ENCODE measurements at regions not wholly inside any gene's neighbourhood (a gene's known extent, or its start where the extent isn't known, plus 50 kb on each side); places are given as distances from the start of the nearest gene placed in this dataset.

DNA sequence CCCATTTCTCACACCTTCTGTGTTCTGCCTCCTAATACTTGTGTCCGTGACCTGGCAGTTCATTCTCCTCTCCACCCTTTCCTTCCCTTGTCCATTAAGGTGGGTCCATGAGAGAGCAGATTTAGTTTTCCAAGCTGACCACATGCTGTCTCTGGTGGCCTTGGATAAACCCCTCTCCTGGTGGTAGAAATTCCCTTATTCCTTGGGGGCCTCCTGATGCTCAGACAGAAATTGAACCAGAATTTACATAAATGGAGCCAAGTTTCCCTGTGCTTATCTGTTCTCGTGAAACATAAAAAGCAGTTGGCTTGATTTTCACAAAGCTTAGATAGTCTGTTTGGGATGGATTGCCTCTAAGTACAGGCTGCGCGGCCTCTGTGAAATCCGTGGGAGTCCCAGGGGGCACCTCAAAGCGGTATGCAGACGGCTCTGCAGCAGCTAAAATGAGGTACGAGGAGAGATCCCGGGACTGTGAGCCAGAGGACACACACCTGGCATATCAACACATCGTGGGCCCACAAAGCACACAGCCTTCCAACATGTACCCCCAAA is 101.0 kb upstream of the NMNAT3 start:
- DNase-seq (ENCODE audit: low spot score), result no peak
- no peak for TF ChIP-seq CTCF (IDR thresholded peaks at IDR 0.05; ENCODE audit: extremely low read depth, missing control alignments)

GRCh38 chr3:139774560-139775302 is 97.0 kb upstream of the NMNAT3 start:
- no peak for DNase-seq (ENCODE audit: low spot score)
- TF ChIP-seq CTCF (IDR thresholded peaks at IDR 0.05; ENCODE audit: extremely low read depth, missing control alignments), result no peak

- no peak for TF ChIP-seq CTCF (IDR thresholded peaks at IDR 0.05; ENCODE audit: extremely low read depth, missing control alignments)
- DNase-seq (ENCODE audit: low spot score), result no peak
Observed at GRCh38 chr3:139772539-139773500, 95.0 kb upstream of the NMNAT3 start.

DNA sequence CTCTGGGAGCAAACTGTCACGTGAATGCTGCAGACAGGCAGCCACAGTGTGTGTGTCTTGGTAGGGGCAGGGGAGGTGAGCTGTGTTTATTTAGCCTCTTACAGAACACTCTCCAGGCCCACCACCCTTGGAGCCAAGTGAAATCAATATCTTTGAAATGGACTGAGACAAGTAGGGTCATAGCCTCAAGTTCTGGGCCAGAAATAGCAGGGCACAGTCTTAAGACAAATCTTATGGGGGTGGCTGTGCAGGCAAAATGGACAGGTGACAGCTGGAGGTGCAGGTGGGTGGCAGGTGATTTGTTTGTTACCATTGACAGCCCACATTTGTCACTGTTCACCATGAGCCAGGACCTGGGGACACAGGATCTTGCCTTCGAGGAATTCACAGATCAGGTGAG is 93.6 kb upstream of the NMNAT3 start:
- TF ChIP-seq CTCF (IDR thresholded peaks at IDR 0.05; ENCODE audit: extremely low read depth, missing control alignments), result no peak
- no peak for DNase-seq (ENCODE audit: low spot score)

DNA sequence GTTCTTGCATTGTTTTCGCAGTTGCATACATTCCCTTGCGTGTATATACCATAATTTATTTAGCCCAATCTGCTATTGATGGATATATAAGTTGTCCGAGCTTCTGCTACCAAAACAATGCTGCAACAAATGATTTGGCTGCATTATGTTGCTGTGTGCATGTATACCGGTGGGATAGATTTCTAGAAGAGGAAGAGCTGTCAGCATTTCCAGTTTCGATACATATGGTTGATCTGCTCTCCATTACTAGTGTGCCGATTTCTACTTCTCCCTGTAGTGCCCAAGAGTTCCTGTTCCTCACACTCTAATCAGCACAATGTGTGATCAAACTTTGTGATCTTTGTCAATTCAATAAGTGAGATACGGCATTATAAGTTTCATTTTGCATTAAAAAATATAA is 92.8 kb upstream of the NMNAT3 start:
- no peak for TF ChIP-seq CTCF (IDR thresholded peaks at IDR 0.05; ENCODE audit: extremely low read depth, missing control alignments)
- no peak for DNase-seq (ENCODE audit: low spot score)

- no peak for DNase-seq (ENCODE audit: low spot score)
- no peak for TF ChIP-seq CTCF (IDR thresholded peaks at IDR 0.05; ENCODE audit: extremely low read depth, missing control alignments)
Observed at GRCh38 chr3:139769796-139770195, 92.0 kb upstream of the NMNAT3 start.

DNA sequence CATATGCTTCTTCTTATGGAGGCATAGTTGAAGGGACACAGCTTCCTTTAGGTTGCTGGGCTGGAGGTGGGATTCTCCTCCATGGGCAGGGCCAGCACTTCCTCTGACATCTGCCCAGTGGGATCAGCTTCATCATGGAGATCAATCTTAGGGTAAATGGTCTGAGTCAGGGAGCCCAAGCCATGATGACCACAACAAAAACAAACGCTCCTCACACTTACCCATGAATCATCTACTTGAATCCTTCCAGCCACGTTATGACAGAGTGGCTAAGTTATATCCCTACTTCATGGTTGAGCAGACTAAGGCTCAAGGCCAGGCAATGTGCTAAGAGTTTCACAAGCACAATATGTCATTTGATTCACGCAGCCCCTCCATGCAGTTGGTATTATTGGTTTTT is 87.2 kb upstream of the NMNAT3 start:
- DNase-seq (ENCODE audit: low spot score), result no peak
- TF ChIP-seq CTCF (IDR thresholded peaks at IDR 0.05; ENCODE audit: extremely low read depth, missing control alignments), result no peak

Data from GM20000 (cell line).